ENCODE measurements at regions not wholly inside any gene's neighbourhood (a gene's known extent, or its start where the extent isn't known, plus 50 kb on each side); places are given as distances from the start of the nearest gene placed in this dataset.

- Histone ChIP-seq H3K9me3 (ENCODE audit: control insufficient read depth in 2 of 2, insufficient read depth in 1 of 2, low read length in 1 of 2) (no peaks in the 10 kb centered on the region), H3K36me3 (ENCODE audit: control insufficient read depth in 2 of 2, insufficient read depth in 2 of 2, low read length in 1 of 2) (no peaks in the 10 kb centered on the region), H3K4me1 (ENCODE audit: control insufficient read depth in 2 of 2, insufficient read depth in 2 of 2, low read length in 2 of 2) (no peaks in the 10 kb centered on the region), H3K27me3 (ENCODE audit: control insufficient read depth in 2 of 2, insufficient read depth in 1 of 2, low read length in 1 of 2) (peaks cover 38 to 43% of the 10 kb centered on the region in 2 donors), H3K4me3 (ENCODE audit: low read length in 2 of 2) (no peak overlapping the region), H3K27ac (ENCODE audit: low read depth in 1 of 2, low read length in 1 of 2) (no peak overlapping the region)
- no peak for DNase-seq (ENCODE audit: low read depth in 6 of 9, low spot score in 9 of 9)
- 88% methylated on average over 1 of the region's 1 CpG for WGBS
Observed at GRCh38 chr15:29567336-29567735, 254.9 kb downstream of the TJP1 start.

- no peaks in the 10 kb centered on the region for H3K36me3 ChIP-seq (ENCODE audit: control insufficient read depth in 2 of 2, insufficient read depth in 2 of 2, low read length in 1 of 2)
- H3K4me1 ChIP-seq (ENCODE audit: control insufficient read depth in 2 of 2, insufficient read depth in 2 of 2, low read length in 2 of 2): no peaks in the 10 kb centered on the region
- no peak for DNase-seq (ENCODE audit: low read depth in 6 of 9, low spot score in 9 of 9)
- no peaks in the 10 kb centered on the region for H3K9me3 ChIP-seq (ENCODE audit: control insufficient read depth in 2 of 2, insufficient read depth in 1 of 2, low read length in 1 of 2)
- WGBS: 84% methylated on average over 3 of the region's 3 CpGs
- no peak overlapping the region for H3K27ac ChIP-seq (ENCODE audit: low read depth in 1 of 2, low read length in 1 of 2)
- no peak overlapping the region for H3K4me3 ChIP-seq (ENCODE audit: low read length in 2 of 2)
- H3K27me3 ChIP-seq (ENCODE audit: control insufficient read depth in 2 of 2, insufficient read depth in 1 of 2, low read length in 1 of 2): peaks cover 34 to 39% of the 10 kb centered on the region in 2 donors
Observed at GRCh38 chr15:29566914-29567313, 255.4 kb downstream of the TJP1 start.

DNA sequence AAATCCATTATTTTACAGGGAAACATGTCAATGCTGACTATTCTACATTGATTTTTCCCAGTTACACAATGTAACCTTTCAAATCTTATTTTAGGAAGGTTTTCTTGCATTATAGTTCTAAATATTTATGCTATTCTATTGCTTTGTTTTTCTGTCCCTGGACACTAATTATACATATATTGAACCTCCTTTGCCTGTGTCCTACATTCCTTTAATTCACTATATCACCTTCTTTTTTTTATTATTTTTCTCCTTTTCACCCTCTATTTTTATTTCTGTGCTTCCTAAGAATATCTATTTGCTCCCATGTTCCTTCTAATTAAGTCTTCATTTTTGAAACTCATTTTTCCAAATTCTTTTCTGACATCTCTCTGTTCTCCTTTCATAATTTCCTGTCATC lies 259.2 kb downstream of the TJP1 start:
- Histone ChIP-seq H3K27me3 (ENCODE audit: control insufficient read depth in 2 of 2, insufficient read depth in 1 of 2, low read length in 1 of 2) (peaks cover 2 to 7% of the 10 kb centered on the region in 2 donors), H3K36me3 (ENCODE audit: control insufficient read depth in 2 of 2, insufficient read depth in 2 of 2, low read length in 1 of 2) (no peaks in the 10 kb centered on the region), H3K27ac (ENCODE audit: low read depth in 1 of 2, low read length in 1 of 2) (no peak overlapping the region), H3K4me1 (ENCODE audit: control insufficient read depth in 2 of 2, insufficient read depth in 2 of 2, low read length in 2 of 2) (no peaks in the 10 kb centered on the region), H3K4me3 (ENCODE audit: low read length in 2 of 2) (no peak overlapping the region), H3K9me3 (ENCODE audit: control insufficient read depth in 2 of 2, insufficient read depth in 1 of 2, low read length in 1 of 2) (no peaks in the 10 kb centered on the region)
- DNase-seq (ENCODE audit: low read depth in 6 of 9, low spot score in 9 of 9): no peak

GRCh38 chr15:29560896-29561295 lies 261.4 kb downstream of the TJP1 start:
- H3K4me1 ChIP-seq (ENCODE audit: control insufficient read depth in 2 of 2, insufficient read depth in 2 of 2, low read length in 2 of 2): no peaks in the 10 kb centered on the region
- H3K27ac ChIP-seq (ENCODE audit: low read depth in 1 of 2, low read length in 1 of 2): no peak overlapping the region
- 75% methylated on average over 2 of the region's 2 CpGs for WGBS
- H3K4me3 ChIP-seq (ENCODE audit: low read length in 2 of 2): no peak overlapping the region
- H3K27me3 ChIP-seq (ENCODE audit: control insufficient read depth in 2 of 2, insufficient read depth in 1 of 2, low read length in 1 of 2): no peaks in the 10 kb centered on the region
- DNase-seq (ENCODE audit: low read depth in 6 of 9, low spot score in 9 of 9): no peak
- H3K9me3 ChIP-seq (ENCODE audit: control insufficient read depth in 2 of 2, insufficient read depth in 1 of 2, low read length in 1 of 2): no peaks in the 10 kb centered on the region
- no peaks in the 10 kb centered on the region for H3K36me3 ChIP-seq (ENCODE audit: control insufficient read depth in 2 of 2, insufficient read depth in 2 of 2, low read length in 1 of 2)

DNA sequence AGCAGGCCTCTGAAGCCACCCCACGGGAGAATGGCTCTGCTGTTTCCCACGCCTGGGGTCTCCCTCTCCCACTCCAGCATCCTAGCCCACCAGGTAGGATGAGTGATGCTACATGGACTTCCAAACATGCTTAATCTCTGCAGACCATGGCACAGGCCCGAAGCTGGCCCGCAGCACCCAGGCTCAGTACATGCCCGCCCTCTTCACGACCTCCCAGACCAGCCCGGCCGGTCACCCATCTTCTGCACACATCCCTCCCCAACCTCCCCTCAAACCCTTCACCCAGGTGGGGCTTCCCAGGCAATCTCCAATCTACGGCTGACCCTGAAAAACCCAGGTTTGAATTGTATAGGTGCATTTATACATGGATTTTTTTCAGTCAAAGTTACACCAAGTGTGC lies 264.0 kb downstream of the TJP1 start:
- Histone ChIP-seq H3K27me3 (ENCODE audit: control insufficient read depth in 2 of 2, insufficient read depth in 1 of 2, low read length in 1 of 2) (no peaks in the 10 kb centered on the region), H3K9me3 (ENCODE audit: control insufficient read depth in 2 of 2, insufficient read depth in 1 of 2, low read length in 1 of 2) (no peaks in the 10 kb centered on the region), H3K4me3 (ENCODE audit: low read length in 2 of 2) (no peak overlapping the region), H3K36me3 (ENCODE audit: control insufficient read depth in 2 of 2, insufficient read depth in 2 of 2, low read length in 1 of 2) (no peaks in the 10 kb centered on the region), H3K4me1 (ENCODE audit: control insufficient read depth in 2 of 2, insufficient read depth in 2 of 2, low read length in 2 of 2) (no peaks in the 10 kb centered on the region), H3K27ac (ENCODE audit: low read depth in 1 of 2, low read length in 1 of 2) (no peak overlapping the region)
- WGBS: 95% methylated on average over 9 of the region's 9 CpGs
- no peak for DNase-seq (ENCODE audit: low read depth in 6 of 9, low spot score in 9 of 9)

DNA sequence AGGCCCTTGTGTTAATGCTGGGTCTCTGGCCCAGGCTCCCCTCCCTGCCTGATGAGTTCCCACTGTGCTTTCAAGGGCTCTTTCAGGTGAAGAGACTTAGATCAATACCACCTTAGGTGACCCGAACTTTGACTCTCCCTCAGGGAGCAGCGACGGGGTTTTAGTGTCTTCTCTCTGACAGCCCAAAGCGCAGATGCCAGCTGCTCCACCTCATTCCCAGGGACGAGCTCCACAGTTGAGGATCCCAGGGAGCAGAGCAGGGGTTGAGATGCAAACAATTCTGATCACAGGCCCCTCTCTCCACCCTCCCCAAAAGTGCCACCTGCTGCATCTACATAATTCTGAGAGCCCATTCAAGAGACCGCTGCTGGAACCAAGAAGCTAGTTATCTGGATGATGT lies 265.1 kb downstream of the TJP1 start:
- no peaks in the 10 kb centered on the region for H3K4me1 ChIP-seq (ENCODE audit: control insufficient read depth in 2 of 2, insufficient read depth in 2 of 2, low read length in 2 of 2)
- no peak overlapping the region for H3K4me3 ChIP-seq (ENCODE audit: low read length in 2 of 2)
- DNase-seq (ENCODE audit: low read depth in 6 of 9, low spot score in 9 of 9): no peak
- 90% methylated on average over 6 of the region's 6 CpGs for WGBS
- no peaks in the 10 kb centered on the region for H3K9me3 ChIP-seq (ENCODE audit: control insufficient read depth in 2 of 2, insufficient read depth in 1 of 2, low read length in 1 of 2)
- no peak overlapping the region for H3K27ac ChIP-seq (ENCODE audit: low read depth in 1 of 2, low read length in 1 of 2)
- H3K27me3 ChIP-seq (ENCODE audit: control insufficient read depth in 2 of 2, insufficient read depth in 1 of 2, low read length in 1 of 2): no peaks in the 10 kb centered on the region
- no peaks in the 10 kb centered on the region for H3K36me3 ChIP-seq (ENCODE audit: control insufficient read depth in 2 of 2, insufficient read depth in 2 of 2, low read length in 1 of 2)

DNA sequence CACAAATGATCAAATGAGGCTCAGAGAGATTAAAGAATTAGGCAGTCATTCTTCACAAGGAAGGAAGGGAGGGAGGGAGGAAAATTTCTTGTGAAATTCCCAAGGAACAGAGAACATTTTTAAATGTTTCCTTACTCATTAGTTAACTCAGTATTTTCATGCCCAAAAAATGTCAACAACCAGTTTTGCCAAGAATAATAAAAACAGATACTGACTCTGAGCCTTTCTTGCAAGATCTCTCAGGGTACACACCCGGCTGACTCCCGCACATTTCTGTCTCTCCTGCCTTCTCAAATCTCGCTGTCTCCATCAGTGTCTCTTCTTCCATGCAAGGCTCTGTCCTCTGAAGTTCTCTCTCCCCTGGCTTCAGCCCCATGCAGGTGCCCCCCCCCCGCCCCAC lies 265.9 kb downstream of the TJP1 start:
- WGBS: 84% methylated on average over 4 of the region's 4 CpGs
- DNase-seq (ENCODE audit: low read depth in 6 of 9, low spot score in 9 of 9): no peak
- Histone ChIP-seq H3K4me3 (ENCODE audit: low read length in 2 of 2) (no peak overlapping the region), H3K4me1 (ENCODE audit: control insufficient read depth in 2 of 2, insufficient read depth in 2 of 2, low read length in 2 of 2) (no peaks in the 10 kb centered on the region), H3K27ac (ENCODE audit: low read depth in 1 of 2, low read length in 1 of 2) (no peak overlapping the region), H3K27me3 (ENCODE audit: control insufficient read depth in 2 of 2, insufficient read depth in 1 of 2, low read length in 1 of 2) (no peaks in the 10 kb centered on the region), H3K36me3 (ENCODE audit: control insufficient read depth in 2 of 2, insufficient read depth in 2 of 2, low read length in 1 of 2) (no peaks in the 10 kb centered on the region), H3K9me3 (ENCODE audit: control insufficient read depth in 2 of 2, insufficient read depth in 1 of 2, low read length in 1 of 2) (no peaks in the 10 kb centered on the region)

- DNase-seq (ENCODE audit: low read depth in 6 of 9, low spot score in 9 of 9): no peak
- no peaks in the 10 kb centered on the region for H3K36me3 ChIP-seq (ENCODE audit: control insufficient read depth in 2 of 2, insufficient read depth in 2 of 2, low read length in 1 of 2)
- H3K27me3 ChIP-seq (ENCODE audit: control insufficient read depth in 2 of 2, insufficient read depth in 1 of 2, low read length in 1 of 2): no peaks in the 10 kb centered on the region
- no peak overlapping the region for H3K27ac ChIP-seq (ENCODE audit: low read depth in 1 of 2, low read length in 1 of 2)
- H3K4me3 ChIP-seq (ENCODE audit: low read length in 2 of 2): no peak overlapping the region
- no peaks in the 10 kb centered on the region for H3K9me3 ChIP-seq (ENCODE audit: control insufficient read depth in 2 of 2, insufficient read depth in 1 of 2, low read length in 1 of 2)
- 66% methylated on average over 4 of the region's 4 CpGs for WGBS
- no peaks in the 10 kb centered on the region for H3K4me1 ChIP-seq (ENCODE audit: control insufficient read depth in 2 of 2, insufficient read depth in 2 of 2, low read length in 2 of 2)
Observed at GRCh38 chr15:29554531-29554930, 267.7 kb downstream of the TJP1 start.

- Histone ChIP-seq H3K9me3 (ENCODE audit: control insufficient read depth in 2 of 2, insufficient read depth in 1 of 2, low read length in 1 of 2) (no peaks in the 10 kb centered on the region), H3K27me3 (ENCODE audit: control insufficient read depth in 2 of 2, insufficient read depth in 1 of 2, low read length in 1 of 2) (no peaks in the 10 kb centered on the region), H3K4me1 (ENCODE audit: control insufficient read depth in 2 of 2, insufficient read depth in 2 of 2, low read length in 2 of 2) (no peaks in the 10 kb centered on the region), H3K4me3 (ENCODE audit: low read length in 2 of 2) (no peak overlapping the region), H3K27ac (ENCODE audit: low read depth in 1 of 2, low read length in 1 of 2) (no peak overlapping the region), H3K36me3 (ENCODE audit: control insufficient read depth in 2 of 2, insufficient read depth in 2 of 2, low read length in 1 of 2) (no peaks in the 10 kb centered on the region)
- 86% methylated on average over 5 of the region's 5 CpGs for WGBS
- no peak for DNase-seq (ENCODE audit: low read depth in 6 of 9, low spot score in 9 of 9)
Observed at GRCh38 chr15:29550834-29551465, 271.3 kb downstream of the TJP1 start.

GRCh38 chr15:29548006-29548405 lies 274.3 kb downstream of the TJP1 start:
- no peaks in the 10 kb centered on the region for H3K27me3 ChIP-seq (ENCODE audit: control insufficient read depth in 2 of 2, insufficient read depth in 1 of 2, low read length in 1 of 2)
- no peaks in the 10 kb centered on the region for H3K4me1 ChIP-seq (ENCODE audit: control insufficient read depth in 2 of 2, insufficient read depth in 2 of 2, low read length in 2 of 2)
- H3K4me3 ChIP-seq (ENCODE audit: low read length in 2 of 2): no peak overlapping the region
- DNase-seq (ENCODE audit: low read depth in 6 of 9, low spot score in 9 of 9): no peak
- H3K9me3 ChIP-seq (ENCODE audit: control insufficient read depth in 2 of 2, insufficient read depth in 1 of 2, low read length in 1 of 2): no peaks in the 10 kb centered on the region
- 91% methylated on average over 2 of the region's 2 CpGs for WGBS
- H3K36me3 ChIP-seq (ENCODE audit: control insufficient read depth in 2 of 2, insufficient read depth in 2 of 2, low read length in 1 of 2): no peaks in the 10 kb centered on the region
- H3K27ac ChIP-seq (ENCODE audit: low read depth in 1 of 2, low read length in 1 of 2): no peak overlapping the region

Measured in thymus (tissue), 11 donors.